ENCODE measurements at regions not wholly inside any gene's neighbourhood (a gene's known extent, or its start where the extent isn't known, plus 50 kb on each side); places are given as distances from the start of the nearest gene placed in this dataset.

- TF ChIP-seq CEBPB (IDR thresholded peaks at IDR 0.05; ENCODE audit: borderline replicate concordance in 1 of 2, low read depth in 2 of 2, low read length in 2 of 2) (no peak), ATF2 (IDR thresholded peaks at IDR 0.05; ENCODE audit: low read length) (no peak), EZH2 (IDR thresholded peaks at IDR 0.05; ENCODE audit: borderline replicate concordance, control insufficient read depth, low read depth, low read length) (no peak), ZBTB11 (CRISPR knock-in tag; IDR thresholded peaks at IDR 0.05) (no peak), GATAD2B (conservative IDR thresholded peaks at IDR 0.05; ENCODE audit: low read depth) (no peak)
These were observed 195.7 kb downstream of the CENPW start for GRCh38 chr6:126535595-126535994.

Measured in GM12878 (cell line).